Mesenteric fat pad (tissue), 1 donor: ENCODE measurements at regions not wholly inside any gene's neighbourhood (a gene's known extent, or its start where the extent isn't known, plus 50 kb on each side); places are given as distances from the start of the nearest gene placed in this dataset.

Experiments used
- DNase-seq: peaks from one replicate; pipeline ENCODE4 v3.0.0-alpha.2; 2020; ENCODE audit warnings: low spot score
- donor health status: DM: yes; HTN: yes; CAD: no.

- no peak for DNase-seq
Measured at GRCh38 chr9:121598965-121599871, 52.2 kb upstream of the DAB2IP start.

DNA sequence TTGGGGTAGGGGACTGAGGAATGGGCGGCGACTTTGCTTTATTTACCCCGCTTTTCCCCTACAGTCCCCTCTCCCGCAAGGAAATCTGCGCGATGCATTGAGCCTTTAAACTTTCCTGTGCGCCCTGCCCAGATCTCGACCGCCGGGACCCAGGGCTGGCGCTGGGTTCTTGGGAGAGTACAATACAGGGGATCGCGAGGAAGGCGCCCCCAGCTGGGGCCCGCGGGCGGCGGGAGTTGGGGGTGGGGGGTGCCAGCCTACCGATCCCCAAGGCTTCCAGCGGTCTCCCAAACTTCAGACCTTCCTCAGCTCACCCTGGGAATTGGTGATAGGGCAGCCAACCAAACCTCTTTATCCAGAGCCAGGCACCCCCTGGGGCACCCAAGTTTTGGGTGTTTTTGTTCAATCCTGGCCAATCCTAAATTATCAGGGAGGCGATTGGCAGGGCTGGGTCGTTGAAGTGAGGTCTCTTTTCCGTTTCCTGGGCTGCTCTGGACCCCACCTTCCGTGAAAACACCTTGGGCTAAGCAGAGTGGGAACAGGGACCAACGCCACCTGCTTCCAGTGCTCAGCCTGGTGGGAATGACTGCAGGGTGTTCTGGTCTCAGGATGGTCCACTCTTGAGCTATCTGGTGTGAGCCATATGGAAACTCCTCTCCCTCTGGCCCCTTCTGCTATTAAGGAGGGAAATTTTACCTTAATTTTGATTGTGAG is 51.4 kb upstream of the DAB2IP start:
- DNase-seq, result no peak

- DNase-seq, result no peak
Measured at GRCh38 chr9:121601194-121601593, 50.2 kb upstream of the DAB2IP start.
